ENCODE measurements at regions not wholly inside any gene's neighbourhood (a gene's known extent, or its start where the extent isn't known, plus 50 kb on each side); places are given as distances from the start of the nearest gene placed in this dataset.

- TF ChIP-seq CTCF (IDR thresholded peaks at IDR 0.05; ENCODE audit: borderline replicate concordance, extremely low read depth, low read length, poor library complexity, severe bottlenecking) (no peak), EZH2 (IDR thresholded peaks at IDR 0.05; ENCODE audit: borderline replicate concordance, low read depth, low read length, severe bottlenecking) (no peak)
These were observed 145.4 kb upstream of the ADARB2 start for GRCh38 chr10:1882728-1883127.

Data from DND-41 (cell line).